HepG2 (cell line): ENCODE measurements at regions not wholly inside any gene's neighbourhood (a gene's known extent, or its start where the extent isn't known, plus 50 kb on each side); places are given as distances from the start of the nearest gene placed in this dataset.

Experiments
- ATAC-seq: fragments of 200-7000 bp; cut with Tn5 transposase; 3 replicates; pipeline ENCODE4 v1.9.1; 2020; ENCODE audit warnings: mild to moderate bottlenecking, moderate library complexity
- BruUV-seq: library from RNA; stranded (reverse); fragments of 400-500 nt; replicated peaks from 2 replicates; lab custom pipeline; 2021; lab: Mats Ljungman, UMichigan
- CTCF ChIA-PET: fragments of 300-600 bp; formaldehyde crosslinking; extraction: SDS; loops from one replicate; lab custom pipeline; 2021; ENCODE audit warnings: low total read pairs, inconsistent platforms, low intra/inter-chr PET ratio; lab: Yijun Ruan, JAX
- POLR2A ChIA-PET: fragments of 350-600 bp; sonication (Branson Sonifier 250); formaldehyde crosslinking; loops from one replicate; lab custom pipeline; 2020; ENCODE audit warnings: antibody characterized with exemption, inconsistent platforms; lab: Yijun Ruan, JAX
- DNase-seq: peaks from one replicate; pipeline ENCODE4 v3.0.0-alpha.2; 2015; ENCODE audit warnings: low spot score
- FAIRE-seq: peaks from 3 replicates; lab custom pipeline; 2011; peaks lifted over from hg19 to GRCh38; lab: Jason Lieb, UNC
- H2AFZ ChIP-seq: one replicate; pipeline ENCODE4 v1.6.1; 2011; ENCODE audit warnings: low read length, inconsistent platforms
- H3K27ac ChIP-seq: fragments of 300-600 bp; 3 replicates; pipeline ENCODE4 v1.8.0; 2011; ENCODE audit warnings: mixed run types, mild to moderate bottlenecking, mixed read lengths, low read length, inconsistent platforms; ENCODE audit not compliant: insufficient read depth; ENCODE audit errors: extremely low read length
- H3K27me3 ChIP-seq, 2 experiments: fragments of 200-600 bp in 1 of 2; 2 replicates in 1 of 2; 3 replicates in 1 of 2; pipeline versions ENCODE4 v1.6.0 to v1.8.0; 2011; ENCODE audit warnings: low read length in 2 of 2, mild to moderate bottlenecking in 2 of 2, moderate library complexity in 2 of 2, inconsistent platforms in 1 of 2; ENCODE audit not compliant: insufficient read depth in 2 of 2, control insufficient read depth in 1 of 2
- H3K36me3 ChIP-seq, 2 experiments: fragments of 200-600 bp in 1 of 2; replicated peaks in 1 of 2; 2 replicates in 1 of 2; 3 replicates in 1 of 2; pipeline versions ENCODE4 v1.5.1 to v1.8.0; 2011; ENCODE audit warnings: low read length in 2 of 2, inconsistent platforms in 1 of 2; ENCODE audit not compliant: insufficient read depth in 2 of 2, control insufficient read depth in 1 of 2
- H3K4me1 ChIP-seq: 2 replicates; pipeline ENCODE4 v1.5.1; 2012; ENCODE audit warnings: low read length, inconsistent platforms; ENCODE audit not compliant: insufficient read depth
- H3K4me2 ChIP-seq: 2 replicates; pipeline ENCODE4 v1.6.0; 2011; ENCODE audit warnings: low read depth, low read length, inconsistent platforms
- H3K4me3 ChIP-seq, 3 experiments: fragments of 200-600 bp in 1 of 3; sonication (generic), shearing (Covaris generic) in 1 of 3; replicated peaks in 1 of 3; 2 replicates each; pipeline ENCODE4 v1.5.1; 2011 to 2016; ENCODE audit warnings: low read length in 3 of 3, inconsistent platforms in 2 of 3, low read depth in 2 of 3, mild to moderate bottlenecking in 2 of 3, control low read depth in 1 of 3, mixed read lengths in 1 of 3; ENCODE audit not compliant: insufficient read depth in 1 of 3
- H3K79me2 ChIP-seq: one replicate; pipeline ENCODE4 v1.6.1; 2011; ENCODE audit warnings: low read length, inconsistent platforms; ENCODE audit not compliant: insufficient read depth
- H3K9ac ChIP-seq: 2 replicates; pipeline ENCODE4 v1.6.0; 2011; ENCODE audit warnings: mild to moderate bottlenecking, low read depth, low read length, inconsistent platforms; ENCODE audit not compliant: insufficient read depth
- H3K9me3 ChIP-seq: 2 replicates; pipeline ENCODE4 v1.5.1; 2012; ENCODE audit warnings: mild to moderate bottlenecking, low read length
- H4K20me1 ChIP-seq: 2 replicates; pipeline ENCODE4 v1.6.0; 2011; ENCODE audit warnings: inconsistent platforms, mild to moderate bottlenecking, low read length, moderate library complexity; ENCODE audit not compliant: insufficient read depth
- ADNP ChIP-seq: sonication (generic); formaldehyde crosslinking; IDR thresholded peaks from 2 replicates; pipeline ENCODE4 v1.4.0; 2020; ENCODE audit warnings: missing genetic modification reagents
- AGO1 ChIP-seq: fragments of 200-400 bp; formaldehyde crosslinking; IDR thresholded peaks from 2 replicates; pipeline ENCODE4 v1.6.1; 2017; ENCODE audit warnings: mild to moderate bottlenecking, low read depth, low read length, moderate library complexity; ENCODE audit not compliant: poor library complexity, severe bottlenecking
- CERS6 ChIP-seq: sonication (generic); formaldehyde crosslinking; IDR thresholded peaks from 2 replicates; pipeline ENCODE4 v1.5.0; 2020; ENCODE audit warnings: missing genetic modification reagents
- FOSL1 ChIP-seq: sonication (generic); formaldehyde crosslinking; IDR thresholded peaks from 2 replicates; pipeline ENCODE4 v1.9.0; 2021; ENCODE audit warnings: missing genetic modification reagents, borderline replicate concordance
- HMGA1 ChIP-seq: sonication (generic); formaldehyde crosslinking; conservative IDR thresholded peaks from 2 replicates; pipeline ENCODE4 v1.4.0; 2020; ENCODE audit warnings: missing genetic modification reagents
- MAZ ChIP-seq, 2 experiments: sonication (generic) in 1 of 2; formaldehyde crosslinking in 1 of 2; IDR thresholded peaks; 2 replicates each; pipeline versions ENCODE4 v1.5.0 to v1.6.1; 2012 to 2020; ENCODE audit warnings: low read depth in 2 of 2, mild to moderate bottlenecking in 2 of 2, borderline replicate concordance in 1 of 2, improper control_type of control experiment in 1 of 2, low read length in 1 of 2, missing genetic modification reagents in 1 of 2, moderate library complexity in 1 of 2
- PITX1 ChIP-seq: sonication (generic); formaldehyde crosslinking; IDR thresholded peaks from 2 replicates; pipeline ENCODE4 v1.5.1; 2020; ENCODE audit warnings: mild to moderate bottlenecking, missing genetic modification reagents
- SAP130 ChIP-seq: IDR thresholded peaks from 2 replicates; pipeline ENCODE4 v1.6.1; 2016; ENCODE audit warnings: low read depth
- TRAFD1 ChIP-seq: sonication (generic); formaldehyde crosslinking; IDR thresholded peaks from 2 replicates; pipeline ENCODE4 v1.5.1; 2020; ENCODE audit warnings: missing genetic modification reagents, mild to moderate bottlenecking, borderline replicate concordance
- ZNF101 ChIP-seq: sonication (generic); formaldehyde crosslinking; IDR thresholded peaks from 2 replicates; pipeline ENCODE4 v1.4.0; 2020; ENCODE audit warnings: mild to moderate bottlenecking, low read depth, missing genetic modification reagents, borderline replicate concordance
- ZNF18 ChIP-seq: sonication (generic); formaldehyde crosslinking; IDR thresholded peaks from 2 replicates; pipeline ENCODE4 v1.8.0; 2022; ENCODE audit warnings: mild to moderate bottlenecking, missing genetic modification reagents; ENCODE audit not compliant: insufficient replicate concordance
- ZNF232 ChIP-seq: sonication (generic); formaldehyde crosslinking; IDR thresholded peaks from 2 replicates; pipeline ENCODE4 v1.4.0; 2020; ENCODE audit warnings: missing genetic modification reagents, borderline replicate concordance
- ZNF274 ChIP-seq: sonication (generic); formaldehyde crosslinking; IDR thresholded peaks from 2 replicates; pipeline ENCODE4 v1.5.1; 2020; ENCODE audit warnings: mild to moderate bottlenecking, missing genetic modification reagents
- ZNF775 ChIP-seq: sonication (generic); formaldehyde crosslinking; IDR thresholded peaks from 2 replicates; pipeline ENCODE4 v1.4.0; 2020; ENCODE audit warnings: missing genetic modification reagents, mild to moderate bottlenecking, moderate library complexity, borderline replicate concordance
- ZNF780A ChIP-seq: sonication (generic); formaldehyde crosslinking; IDR thresholded peaks from 2 replicates; pipeline ENCODE4 v1.8.0; 2022; ENCODE audit warnings: mild to moderate bottlenecking, missing genetic modification reagents, moderate library complexity
- ZNF782 ChIP-seq: sonication (generic); formaldehyde crosslinking; IDR thresholded peaks from 2 replicates; pipeline ENCODE4 v1.4.0; 2020; ENCODE audit warnings: missing genetic modification reagents, mild to moderate bottlenecking, borderline replicate concordance
- WGBS: methylation state at CpG from one replicate; pipeline ENCODE4 v1.1.6; 2017; ENCODE audit warnings: low lambda C conversion rate; 5-methylcytosine and 5-hydroxymethylcytosine counted together
- in situ Hi-C: cut with HindIII; loops from 2 replicates; pipeline ENCODE4 v1.10.0; 2017; ENCODE audit warnings: low pct_unique_long_range_greater_than_20kb; ENCODE audit not compliant: extremely low pct_ligation_motif_present
- intact Hi-C: fragments of 100-400 bp; cut with micrococcal nuclease; formaldehyde crosslinking; loops from one replicate; pipeline ENCODE4 v1.10.0; 2022; ENCODE audit not compliant: unreplicated experiment

GRCh38 chr16:86248310-86248905 lies 261.9 kb upstream of the FOXF1 start (continued):
- no peak for TF ChIP-seq ZNF18 (CRISPR knock-in tag)
- no peak for TF ChIP-seq PITX1 (CRISPR knock-in tag)
- TF ChIP-seq ZNF775, result no peak
- TF ChIP-seq ZNF274 (CRISPR knock-in tag), result no peak
- no peak for TF ChIP-seq FOSL1 (CRISPR knock-in tag)

- WGBS, result 28% methylated on average over 6 of the region's 6 CpGs
- Histone ChIP-seq H3K9me3 (no peaks in the 10 kb centered on the region), H3K36me3 (no peaks in the 10 kb centered on the region), H3K27me3 (peaks cover 2 to 50% of the 10 kb centered on the region in 2 experiments; a peak in 4 of 5 replicates), H4K20me1 (no peaks in the 10 kb centered on the region), H3K27ac (no peak overlapping the region), H3K4me3 (no peak overlapping the region), H2AFZ (no peak overlapping the region), H3K4me1 (no peaks in the 10 kb centered on the region), H3K4me2 (no peak overlapping the region), H3K9ac (no peak overlapping the region), H3K79me2 (no peaks in the 10 kb centered on the region)
- ATAC-seq, result no peak
- intact Hi-C loops, result no loop called here
- in situ Hi-C loops, result no loop called here
- no peak for DNase-seq
- CTCF ChIA-PET, result no interaction called here
- BruUV-seq, result no TSS peak
- no peak for FAIRE-seq
- POLR2A ChIA-PET, result no interaction called here
- TF ChIP-seq ADNP (CRISPR knock-in tag) (no peak), ZNF101 (CRISPR knock-in tag) (no peak), HMGA1 (CRISPR knock-in tag) (no peak), CERS6 (CRISPR knock-in tag) (no peak), ZNF782 (CRISPR knock-in tag) (no peak), TRAFD1 (no peak), SAP130 (CRISPR knock-in tag) (no peak), ZNF232 (CRISPR knock-in tag) (no peak), AGO1 (no peak), ZNF780A (no peak), MAZ (IDR thresholded peaks at IDR 0.05; ENCODE audit: borderline replicate concordance, low read depth, low read length) (no peak), MAZ (CRISPR knock-in tag; IDR thresholded peaks at IDR 0.05; ENCODE audit: low read depth) (no peak)
Measured at GRCh38 chr16:86249631-86250030, 260.7 kb upstream of the FOXF1 start.
